GM18519 (cell line): ENCODE measurements at regions not wholly inside any gene's neighbourhood (a gene's known extent, or its start where the extent isn't known, plus 50 kb on each side); places are given as distances from the start of the nearest gene placed in this dataset.
"Not testable (repeated sequence)": the region's sequence is repeated elsewhere in the genome, so short reads cannot be mapped to it uniquely, and the experiment has no call there.

Experiments
- ATAC-seq: cut with Tn5 transposase; IDR thresholded peaks from one replicate; pipeline ENCODE4 v1.9.1; 2021; ENCODE audit warnings: mild to moderate bottlenecking, moderate library complexity; ENCODE audit not compliant: unreplicated experiment, low FRiP score

DNA sequence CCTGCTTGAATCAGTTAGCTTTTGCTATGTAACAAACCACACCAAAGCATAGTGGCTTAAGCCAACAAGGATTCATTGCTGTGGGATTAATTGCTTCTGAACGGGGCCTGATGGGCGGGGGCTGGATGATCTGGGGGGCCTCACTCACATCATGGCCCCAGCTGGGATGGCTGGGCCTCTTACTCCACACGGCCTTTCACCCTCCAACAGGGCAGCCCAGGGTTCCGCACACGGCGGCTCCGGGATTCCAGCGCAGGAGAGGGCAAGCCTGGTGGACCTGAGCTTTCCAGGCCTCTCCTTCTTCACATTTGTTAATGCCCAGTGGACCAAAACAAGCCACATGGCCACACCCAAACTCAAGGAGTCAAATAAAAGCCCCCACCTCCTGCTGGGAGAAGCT, 86.3 kb upstream of the PHLPP1 start:
- ATAC-seq, result no peak

DNA sequence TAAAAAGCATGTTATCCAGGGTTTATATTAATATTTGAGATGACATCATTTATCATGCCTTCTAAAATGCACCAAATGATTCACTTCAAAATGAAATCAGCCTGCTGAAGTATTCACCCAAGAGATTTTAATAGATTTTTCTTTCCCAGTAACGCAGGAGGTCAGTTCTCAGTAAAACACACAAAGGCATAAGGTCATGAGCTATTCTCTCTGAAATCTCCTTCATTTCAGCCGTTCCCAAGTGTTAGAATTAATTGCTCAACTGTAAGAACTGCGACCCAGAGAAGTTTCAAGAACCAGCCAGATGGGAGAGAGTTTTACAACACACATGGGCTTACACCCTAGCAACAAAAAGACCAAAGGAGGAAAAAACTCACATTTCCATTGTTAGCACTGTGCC, 84.2 kb upstream of the PHLPP1 start:
- ATAC-seq, result no peak

DNA sequence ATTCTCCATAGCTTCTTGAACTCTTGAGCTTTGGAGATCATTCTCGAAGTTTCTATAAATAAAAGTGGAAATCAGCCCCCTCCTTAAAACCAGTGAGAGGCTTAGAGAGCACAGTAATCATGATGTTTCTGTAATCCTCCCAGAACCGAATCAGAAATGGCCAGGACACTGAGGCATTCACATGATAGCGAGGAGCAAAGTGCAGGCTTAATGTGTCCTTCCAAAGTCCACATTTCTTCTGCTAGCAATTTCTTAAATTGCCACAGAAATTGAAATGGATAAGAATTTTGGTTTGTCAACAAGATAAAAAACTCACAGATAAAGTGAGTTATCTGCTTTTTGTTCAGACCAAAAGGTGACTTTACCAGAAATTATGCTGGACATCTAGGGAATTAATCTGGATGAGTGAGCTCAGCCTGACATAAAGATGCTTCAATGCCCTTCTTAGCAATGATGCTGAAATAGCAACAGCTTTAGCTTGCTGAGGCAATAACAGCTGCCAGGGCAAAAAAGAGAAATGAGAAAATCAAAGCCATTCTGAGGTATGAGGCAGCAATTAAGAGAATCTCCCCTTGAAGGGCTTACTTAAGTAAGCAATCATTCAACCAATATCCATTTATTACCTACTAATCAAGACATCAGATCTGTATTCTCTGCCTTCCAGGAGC, 82.4 kb upstream of the PHLPP1 start:
- ATAC-seq, result no peak

DNA sequence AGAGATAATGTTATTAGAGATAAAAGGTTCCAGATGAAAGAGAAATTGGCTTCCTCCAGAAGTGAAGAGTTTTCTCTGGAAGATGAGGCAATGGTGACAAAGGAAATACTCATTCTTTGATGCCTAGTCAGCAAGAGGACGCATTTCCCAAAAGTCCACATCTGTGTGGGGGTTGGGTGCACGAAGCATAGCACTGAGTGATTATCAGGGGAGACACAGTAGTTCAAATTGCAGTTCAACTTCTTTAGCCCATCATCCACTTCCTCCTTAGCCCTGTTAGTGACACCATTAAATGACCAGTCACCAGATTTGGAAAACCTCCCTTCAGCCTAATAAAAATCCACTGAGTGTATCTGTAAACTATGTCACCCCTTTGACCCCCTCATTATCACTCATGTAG, 80.9 kb upstream of the PHLPP1 start:
- ATAC-seq, result no peak

DNA sequence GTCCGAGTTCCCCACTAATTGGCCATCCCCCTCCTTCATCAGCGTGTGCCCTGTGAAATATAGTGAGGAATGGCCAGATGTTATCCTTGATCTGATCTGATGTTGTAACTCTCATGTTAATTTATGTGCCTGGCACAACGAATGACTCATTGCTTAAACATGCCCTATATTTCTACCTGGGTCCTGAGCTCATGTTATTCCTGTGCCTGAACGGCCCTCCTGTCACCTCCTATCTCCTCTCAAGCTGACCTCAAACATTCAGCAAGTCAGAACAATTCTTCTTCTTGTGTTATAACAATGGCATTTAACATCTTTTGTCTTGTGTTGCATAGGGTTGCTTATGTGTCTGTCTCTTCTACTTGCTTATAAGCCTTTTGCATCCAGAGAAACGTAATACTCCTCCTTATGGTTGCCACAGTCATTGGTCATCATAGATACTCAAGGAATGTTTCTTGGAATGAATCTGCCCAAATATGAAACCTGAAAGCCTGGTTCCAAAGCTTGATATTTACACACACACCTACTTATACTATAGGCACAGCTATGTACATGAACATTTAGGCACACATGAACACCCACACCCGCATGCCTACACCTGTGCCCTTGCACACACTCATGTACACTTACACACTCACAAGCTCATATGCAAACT, 80.2 kb upstream of the PHLPP1 start:
- no peak for ATAC-seq

DNA sequence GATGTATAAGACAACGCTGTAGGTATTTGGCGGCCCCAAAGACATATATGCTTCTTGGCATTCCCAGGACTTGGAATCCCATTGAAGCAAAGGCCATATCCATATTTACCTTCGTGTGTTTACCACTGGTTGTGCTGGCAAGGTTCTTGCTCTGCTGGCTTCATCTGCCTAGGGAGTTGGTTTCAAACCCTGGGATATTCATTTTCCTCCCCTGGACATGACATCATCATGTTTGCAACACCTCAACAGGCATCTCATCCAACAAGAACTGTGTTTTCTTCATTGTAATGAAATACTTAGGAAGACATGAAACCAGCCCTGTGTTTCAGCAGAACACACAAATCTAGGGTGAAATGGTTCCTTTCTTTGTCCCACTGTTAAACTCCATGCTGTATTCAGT, 77.9 kb upstream of the PHLPP1 start:
- ATAC-seq, result no peak

DNA sequence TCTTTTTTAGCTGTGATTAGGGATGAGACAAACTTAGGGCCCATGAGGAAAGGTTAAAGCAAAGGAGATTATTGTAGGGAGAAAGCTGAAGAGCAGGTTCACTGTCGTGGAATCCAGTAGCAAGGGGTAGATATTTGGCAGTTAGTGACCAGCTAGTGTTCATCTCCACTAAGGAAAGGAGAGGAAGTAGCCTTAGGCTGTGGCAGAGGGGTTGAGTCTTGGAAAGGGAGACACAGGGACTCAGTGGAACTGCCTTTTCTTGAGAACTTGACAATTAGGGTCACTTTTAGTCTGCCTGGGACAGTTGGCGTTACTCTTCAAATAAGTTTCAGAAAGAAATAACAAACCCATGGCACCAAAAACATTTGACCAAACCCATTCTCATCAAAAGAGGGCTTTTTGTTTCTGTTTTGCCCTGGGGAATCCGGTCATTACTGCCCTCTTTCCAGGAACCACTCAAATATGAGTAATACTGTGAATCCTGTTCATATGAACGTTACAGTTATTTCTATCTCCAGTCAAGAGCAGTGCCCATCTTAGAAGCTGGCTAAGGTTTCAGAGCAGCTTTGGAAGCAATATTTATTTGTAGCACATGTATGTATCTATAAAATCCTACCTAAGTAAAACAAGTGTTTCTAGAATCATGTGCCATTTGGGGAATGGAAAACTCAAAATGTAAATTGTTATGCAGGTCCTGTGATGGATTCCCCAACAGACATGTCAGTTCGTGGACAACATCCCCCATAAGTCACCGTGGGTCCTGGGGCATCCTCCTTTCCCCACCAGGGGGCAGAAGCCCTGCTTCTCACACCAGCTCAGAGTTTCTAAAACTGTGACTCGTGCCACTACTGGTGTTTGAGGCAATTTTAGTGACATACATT, 77.3 kb upstream of the PHLPP1 start:
- no peak for ATAC-seq

DNA sequence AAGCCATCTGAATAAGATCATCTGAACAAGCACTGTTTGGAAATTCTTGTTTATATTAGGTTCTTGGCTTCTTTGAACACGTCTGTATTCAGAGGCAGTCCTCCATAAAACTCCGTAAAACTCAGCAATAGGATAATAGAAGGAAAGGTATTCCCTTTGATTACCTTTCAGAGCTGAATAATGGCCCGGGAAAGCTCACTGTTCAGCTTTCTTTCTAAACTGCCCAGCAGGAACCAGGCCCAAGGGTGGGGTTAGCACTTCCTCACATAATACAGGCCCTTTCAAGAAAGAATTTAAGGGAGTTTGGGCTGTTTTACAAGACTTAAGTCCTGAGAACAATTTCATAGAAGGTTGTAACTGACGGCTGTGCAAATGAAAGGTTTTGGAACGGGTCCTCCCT, 72.2 kb upstream of the PHLPP1 start:
- no peak for ATAC-seq

DNA sequence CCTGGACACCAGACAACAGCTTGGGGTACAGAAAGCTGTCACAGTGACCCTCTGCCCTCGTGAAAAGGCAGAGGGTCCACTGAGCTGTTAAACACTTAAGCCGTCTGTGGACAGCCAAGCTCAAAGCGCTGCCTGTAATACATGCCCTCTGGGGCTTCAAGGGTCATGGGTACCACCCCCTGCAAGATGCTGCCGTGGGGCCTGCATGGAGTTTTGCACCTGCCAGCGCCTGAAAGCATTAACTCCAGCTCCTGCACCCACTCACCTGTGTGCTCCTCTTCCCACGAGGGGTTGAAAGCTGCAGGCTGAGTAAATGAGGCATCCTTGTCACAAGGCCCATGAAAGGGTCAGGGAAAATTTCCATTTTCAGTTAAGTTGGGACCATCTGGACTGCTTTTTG, 70.6 kb upstream of the PHLPP1 start:
- no peak for ATAC-seq

DNA sequence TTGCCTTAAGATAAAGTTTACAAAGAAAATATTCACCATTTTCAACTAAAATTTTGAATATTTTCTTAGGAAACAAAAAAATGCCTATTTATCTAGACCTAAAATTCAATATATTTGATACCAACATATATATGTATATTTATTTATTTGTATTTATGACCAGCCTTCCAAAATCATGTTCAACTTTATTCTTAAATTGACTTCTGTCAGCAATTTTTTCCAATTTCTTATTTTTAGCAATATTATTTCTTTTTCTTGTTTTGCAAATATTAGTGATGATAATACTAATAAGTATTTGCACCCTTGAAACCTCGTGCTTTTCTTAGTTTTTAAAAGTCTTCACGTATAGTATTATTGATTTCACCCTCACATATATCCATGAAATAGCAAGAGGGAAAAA, 68.2 kb upstream of the PHLPP1 start:
- no peak for ATAC-seq

DNA sequence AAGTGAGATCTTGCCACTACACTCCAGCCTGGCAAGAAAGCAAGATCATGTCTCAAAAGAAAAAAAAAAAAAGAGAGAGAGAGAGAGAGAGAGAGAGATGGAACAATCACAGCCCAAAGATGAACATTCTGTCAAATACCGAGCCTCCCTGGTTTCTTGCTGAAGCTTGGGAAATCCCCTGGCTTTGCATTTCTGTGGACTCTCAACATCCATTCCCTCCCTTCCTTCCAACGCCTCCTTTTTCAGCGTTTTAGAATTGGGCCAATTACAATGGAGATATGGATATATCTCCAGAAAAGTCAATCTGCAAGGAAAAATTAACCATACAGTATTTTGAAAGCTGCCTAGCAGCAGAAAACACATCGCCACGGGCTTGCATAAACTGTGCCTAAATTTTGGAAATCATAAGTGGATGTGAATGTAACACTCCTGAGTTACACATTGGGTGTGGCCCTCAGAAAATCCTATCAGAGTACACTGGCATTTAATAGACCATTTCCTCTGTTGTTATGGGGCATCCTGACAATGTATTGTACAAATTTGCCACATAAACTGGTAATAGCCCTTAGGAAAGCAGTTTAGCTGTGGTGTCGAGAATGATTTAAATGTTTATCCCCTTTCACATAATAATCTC, 67.2 kb upstream of the PHLPP1 start:
- no peak for ATAC-seq

DNA sequence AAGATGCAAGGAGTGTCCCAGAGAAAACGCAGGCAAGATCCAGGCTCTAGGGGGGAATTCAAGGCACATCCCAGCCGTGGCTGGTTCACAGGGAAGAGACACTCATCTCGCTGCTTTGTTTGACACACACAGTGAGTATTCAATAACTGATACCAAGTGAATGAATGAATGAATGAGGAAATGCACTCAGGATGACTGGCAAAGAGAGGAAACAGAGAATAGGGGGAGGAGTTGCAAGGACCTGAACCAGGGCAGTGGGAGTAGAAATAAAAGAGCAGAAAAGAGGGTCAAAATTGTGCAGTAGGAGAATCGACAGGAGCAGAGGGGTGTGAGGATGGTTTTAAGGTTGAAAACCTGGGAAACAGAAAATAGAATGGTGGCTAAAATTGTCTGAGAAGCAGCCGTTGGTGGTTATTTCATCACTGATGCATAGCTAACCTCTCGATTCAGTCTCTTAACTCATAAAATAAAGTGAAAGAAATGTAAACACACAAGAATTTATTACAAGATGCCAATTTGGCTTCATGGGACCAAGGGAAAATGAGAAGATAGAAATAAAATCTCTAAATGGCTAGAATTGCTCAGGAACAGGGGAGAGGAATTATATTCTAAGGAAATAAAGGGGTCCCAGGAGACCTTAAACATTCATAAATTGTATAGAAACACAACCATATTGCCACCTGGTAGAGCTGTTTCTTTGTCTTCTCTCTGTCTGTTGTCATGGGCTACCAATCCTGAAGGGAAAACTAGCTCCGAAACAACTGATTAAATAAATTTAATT, 63.9 kb upstream of the PHLPP1 start:
- no peak for ATAC-seq

DNA sequence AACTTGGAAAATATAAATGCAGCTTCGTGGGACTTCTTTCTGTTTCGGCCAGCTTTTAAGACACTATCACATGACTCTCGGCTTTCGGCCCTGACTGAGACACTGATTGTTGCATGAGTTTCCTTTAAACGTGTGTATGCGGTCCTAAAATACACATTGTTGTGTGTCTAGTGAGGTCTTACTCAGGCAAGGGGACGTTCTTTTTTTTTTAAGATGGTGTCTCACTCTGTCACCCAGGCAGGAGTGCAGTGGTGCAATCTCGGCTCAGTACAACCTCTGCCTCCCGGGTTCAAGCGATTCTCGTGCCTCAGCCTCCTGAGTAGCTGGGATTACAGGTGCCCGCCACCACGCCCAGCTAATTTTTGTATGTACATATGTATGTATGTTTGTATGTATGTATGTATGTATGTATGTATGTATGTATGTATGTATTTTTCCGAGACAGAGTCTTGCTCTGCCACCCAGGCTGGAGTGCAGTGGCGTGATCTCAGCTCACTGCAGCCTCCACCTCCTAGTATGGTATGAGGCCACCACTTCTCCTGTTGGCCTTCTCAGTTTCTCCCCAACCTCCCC, 63.2 kb upstream of the PHLPP1 start:
- ATAC-seq, result not testable (repeated sequence)

DNA sequence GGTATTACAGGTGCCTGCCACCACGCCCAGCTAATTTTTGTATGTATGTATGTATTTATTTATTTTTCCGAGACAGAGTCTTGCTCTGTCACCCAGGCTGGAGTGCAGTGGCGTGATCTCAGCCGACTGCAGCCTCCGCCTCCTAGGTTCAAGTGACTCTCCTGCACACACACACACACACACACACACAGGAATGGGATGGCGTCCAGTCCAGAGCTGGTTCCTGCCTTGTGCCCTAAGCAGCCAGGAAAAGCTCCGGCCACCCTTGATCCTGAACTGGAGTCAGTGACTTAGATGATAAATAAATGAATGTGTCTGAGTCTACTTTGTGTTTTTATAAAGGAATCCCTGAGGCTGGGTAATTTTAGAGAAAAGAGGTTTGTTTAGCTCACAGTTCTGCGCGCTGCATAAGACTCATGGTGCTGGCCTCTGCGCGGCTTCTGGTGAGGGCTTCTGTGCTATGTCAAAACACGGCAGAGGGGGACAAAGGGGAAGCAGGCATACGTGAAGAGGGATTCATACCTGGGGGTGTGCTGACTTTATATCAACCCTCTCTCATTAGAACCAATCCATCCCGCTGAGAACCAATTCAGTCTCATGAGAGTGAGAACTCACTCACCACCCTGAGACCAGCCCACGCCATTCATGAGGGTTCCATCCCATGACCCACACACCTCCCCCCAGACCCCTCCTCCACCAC, 59.7 kb upstream of the PHLPP1 start:
- no peak for ATAC-seq

DNA sequence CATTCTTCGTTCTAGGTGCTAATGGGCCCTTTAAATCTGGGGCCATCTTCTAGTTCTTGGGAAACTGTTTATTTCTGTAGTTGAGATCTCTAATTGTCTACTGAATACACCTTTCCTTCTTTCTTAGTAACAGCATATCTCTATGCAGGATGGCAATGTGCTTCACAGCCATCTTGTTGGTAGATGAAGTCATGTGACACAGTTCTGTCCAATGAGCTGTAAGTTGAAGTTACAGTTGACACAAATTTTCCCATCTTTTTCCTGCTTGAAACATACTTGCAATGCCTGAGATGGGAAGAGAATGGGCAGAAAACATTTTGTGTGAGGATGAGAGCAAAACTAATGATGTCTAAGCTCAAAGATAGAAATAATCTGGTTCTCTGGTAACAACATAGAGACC, 57.3 kb upstream of the PHLPP1 start:
- no peak for ATAC-seq

DNA sequence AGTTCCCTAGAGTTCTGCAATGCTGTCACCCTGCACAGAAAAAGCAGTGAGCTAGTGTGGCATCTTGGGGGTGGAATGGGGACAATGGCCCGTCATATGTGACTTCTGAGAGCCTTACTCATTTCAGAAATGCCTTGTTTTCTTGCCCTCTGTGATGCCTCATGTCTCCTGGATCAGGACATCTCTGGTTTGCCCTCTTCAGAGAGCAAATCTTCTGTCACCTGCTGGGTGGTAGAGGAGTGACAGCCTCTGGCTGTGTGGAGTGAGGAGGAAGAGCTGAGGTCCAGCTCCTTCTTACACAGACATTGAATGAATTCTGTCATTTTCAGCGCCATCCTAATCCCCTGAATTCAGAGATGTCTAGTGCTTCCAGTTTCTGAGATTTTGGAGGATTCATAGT, 55.6 kb upstream of the PHLPP1 start:
- ATAC-seq, result no peak

DNA sequence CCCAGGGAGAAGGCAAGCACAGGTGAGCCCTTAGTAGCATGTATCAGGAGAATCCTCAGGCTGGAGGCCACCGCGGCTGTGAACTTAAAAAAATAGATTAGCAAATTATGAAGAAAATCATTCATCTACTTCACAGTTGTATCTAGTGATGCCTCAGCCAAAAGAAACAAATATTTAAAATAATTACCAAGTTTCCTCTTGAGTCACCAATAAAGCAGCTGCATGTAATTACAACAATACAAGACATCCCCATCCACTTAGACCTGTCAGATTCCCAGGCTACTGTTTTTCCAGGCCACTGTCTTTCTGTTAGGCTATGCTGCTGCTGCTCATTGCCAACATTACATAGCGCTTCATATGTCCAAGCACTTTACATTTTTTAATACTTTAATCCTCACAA, 54.6 kb upstream of the PHLPP1 start:
- no peak for ATAC-seq

DNA sequence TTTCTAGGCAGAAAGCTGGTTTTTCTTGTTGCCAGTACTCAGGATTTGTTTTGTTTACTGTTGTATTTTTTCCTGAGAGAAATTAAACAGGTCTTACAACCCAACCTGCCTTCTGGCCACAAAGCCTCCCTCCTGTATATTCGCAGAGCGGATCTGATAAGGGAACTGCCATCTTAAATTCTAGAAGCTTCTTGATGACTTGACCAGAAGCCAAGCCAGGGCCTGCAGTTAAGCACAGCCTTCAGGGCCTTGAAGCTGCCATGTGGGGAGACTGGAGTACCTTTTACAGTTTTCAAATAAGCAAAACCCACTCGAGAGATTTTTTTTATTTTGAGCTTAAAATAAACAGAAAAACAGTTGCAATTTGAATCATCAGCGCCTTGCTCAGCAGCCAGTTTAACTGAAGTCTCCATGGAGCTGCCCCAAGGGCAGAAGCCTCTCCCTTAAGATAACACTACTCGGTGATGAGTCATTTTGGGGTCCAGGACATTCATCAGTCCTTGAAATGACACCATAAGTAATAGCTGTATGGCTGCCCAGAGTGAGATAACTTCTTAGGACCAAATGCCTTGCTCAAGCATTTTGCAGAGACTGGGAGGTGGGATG, 51.5 kb upstream of the PHLPP1 start:
- peak; percentile 90 for ATAC-seq

DNA sequence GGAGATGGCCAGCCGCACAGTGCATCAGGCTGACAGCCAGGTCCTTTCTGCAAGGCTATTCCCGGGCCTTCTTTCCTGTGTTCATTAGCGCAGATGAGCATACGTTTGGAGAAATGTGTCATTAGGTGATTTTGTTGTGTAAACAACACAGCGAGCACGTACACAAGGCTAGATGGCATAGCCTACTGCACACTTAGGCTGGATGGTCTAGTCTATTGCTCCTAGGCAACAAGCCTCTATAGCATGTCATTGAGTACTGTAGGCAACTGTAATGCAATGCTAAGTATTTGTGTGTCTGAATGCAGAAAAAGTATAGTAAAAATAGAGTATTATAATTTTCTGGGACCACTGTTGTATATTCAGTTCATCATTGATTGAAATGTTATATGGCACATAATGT, 50.9 kb upstream of the PHLPP1 start:
- no peak for ATAC-seq
